ENCODE measurements at regions not wholly inside any gene's neighbourhood (a gene's known extent, or its start where the extent isn't known, plus 50 kb on each side); places are given as distances from the start of the nearest gene placed in this dataset.

GRCh38 chr7:46011501-46011900 lies 90.4 kb upstream of the IGFBP3 start:
- H3K4me3 Mint-ChIP-seq, result no peak overlapping the region
- ATAC-seq (no peak), DNase-seq (ENCODE audit: low spot score) (no peak)
- H3K4me1 Mint-ChIP-seq, result peaks cover 28% of the 10 kb centered on the region
- peaks cover 13% of the 10 kb centered on the region for H3K9me3 Mint-ChIP-seq
- H3K27me3 Mint-ChIP-seq (ENCODE audit: low read depth), result no peaks in the 10 kb centered on the region
- TF ChIP-seq ARID4B (CRISPR knock-in tag; IDR thresholded peaks at IDR 0.05; ENCODE audit: borderline replicate concordance), result no peak
- no peak for TF ChIP-seq IRF1 (CRISPR knock-in tag; IDR thresholded peaks at IDR 0.05)
- no peak for TF ChIP-seq GTF2I (CRISPR knock-in tag; conservative IDR thresholded peaks at IDR 0.05)
- no peak for TF ChIP-seq TEAD4 (CRISPR knock-in tag; IDR thresholded peaks at IDR 0.05)
- TF ChIP-seq ZBTB21 (CRISPR knock-in tag; IDR thresholded peaks at IDR 0.05; ENCODE audit: borderline replicate concordance), result no peak
- no peak for TF ChIP-seq E2F5 (CRISPR knock-in tag; IDR thresholded peaks at IDR 0.05)
- TF ChIP-seq FOXK1 (CRISPR knock-in tag; IDR thresholded peaks at IDR 0.05), result no peak
- no peak for TF ChIP-seq PRRX2 (CRISPR knock-in tag; IDR thresholded peaks at IDR 0.05)
- TF ChIP-seq ATF6 (CRISPR knock-in tag; IDR thresholded peaks at IDR 0.05), result no peak
- no peak for TF ChIP-seq JUN (CRISPR knock-in tag; IDR thresholded peaks at IDR 0.05)
- no peak for TF ChIP-seq CREB1 (CRISPR knock-in tag; IDR thresholded peaks at IDR 0.05)
- TF ChIP-seq GRHL2 (CRISPR knock-in tag; IDR thresholded peaks at IDR 0.05; ENCODE audit: insufficient replicate concordance, severe bottlenecking), result no peak
- TF ChIP-seq E2F4 (CRISPR knock-in tag; IDR thresholded peaks at IDR 0.05; ENCODE audit: borderline replicate concordance, low read depth), result no peak
- no peak for TF ChIP-seq STAT6 (CRISPR knock-in tag; conservative IDR thresholded peaks at IDR 0.05; ENCODE audit: low read depth)
- TF ChIP-seq OVOL2 (CRISPR knock-in tag; IDR thresholded peaks at IDR 0.05; ENCODE audit: borderline replicate concordance), result no peak
- TF ChIP-seq MYBL2 (CRISPR knock-in tag; IDR thresholded peaks at IDR 0.05), result no peak
- ChIA-PET CTCF (interaction anchor here (1.0 kb wide), 1 partner anchor 89 kb away, joined by 4 read pairs; no protein-coding TSS in a partner anchor), POLR2A (no interaction called here)
- H3K27ac Mint-ChIP-seq, result no peak overlapping the region
- no peaks in the 10 kb centered on the region for H3K36me3 Mint-ChIP-seq
